OCI-LY7 (cell line): ENCODE measurements at regions not wholly inside any gene's neighbourhood (a gene's known extent, or its start where the extent isn't known, plus 50 kb on each side); places are given as distances from the start of the nearest gene placed in this dataset.

Source experiments
- BruUV-seq: library from RNA; stranded (reverse); fragments of 400-500 nt; replicated peaks from 2 replicates; lab custom pipeline; 2021; lab: Mats Ljungman, UMichigan
- CTCF ChIA-PET: fragments of 300-600 bp; sonication (Branson Sonifier 250); formaldehyde crosslinking; loops from one replicate; lab custom pipeline; 2022; ENCODE audit warnings: antibody characterized with exemption; ENCODE audit not compliant: unreplicated experiment; lab: Charles Lee
- POLR2A ChIA-PET: fragments of 300-600 bp; sonication (Branson Sonifier 250); formaldehyde crosslinking; loops from one replicate; lab custom pipeline; 2022; ENCODE audit warnings: antibody characterized with exemption; lab: Charles Lee
- DNase-seq: peaks from one replicate; pipeline ENCODE4 v3.0.0-alpha.2; 2015; ENCODE audit warnings: low spot score
- H2AFZ ChIP-seq: fragments of 200-600 bp; sonication (generic), shearing (Covaris generic); 2 replicates; pipeline ENCODE4 v1.6.1; 2014; ENCODE audit warnings: mild to moderate bottlenecking, antibody characterized with exemption, low read length, moderate library complexity
- H3K27ac ChIP-seq: fragments of 200-600 bp; sonication (generic); 2 replicates; pipeline ENCODE4 v1.5.1; 2014; ENCODE audit warnings: mixed run types, low read depth, mild to moderate bottlenecking, moderate library complexity, low read length, inconsistent platforms; ENCODE audit not compliant: poor library complexity, severe bottlenecking
- H3K36me3 ChIP-seq: fragments of 200-600 bp; sonication (generic); 2 replicates; pipeline ENCODE4 v1.6.1; 2014; ENCODE audit warnings: mild to moderate bottlenecking, antibody characterized with exemption, low read length, moderate library complexity, mixed read lengths; ENCODE audit not compliant: insufficient read depth
- H3K4me1 ChIP-seq: fragments of 200-600 bp; sonication (generic); 2 replicates; pipeline ENCODE4 v1.5.1; 2014; ENCODE audit warnings: mild to moderate bottlenecking, low read length; ENCODE audit not compliant: insufficient read depth, poor library complexity, severe bottlenecking
- H3K4me2 ChIP-seq: fragments of 200-600 bp; sonication (generic); 2 replicates; pipeline ENCODE4 v1.6.1; 2014; ENCODE audit warnings: mild to moderate bottlenecking, low read length
- H3K4me3 ChIP-seq: fragments of 200-600 bp; sonication (generic); 2 replicates; pipeline ENCODE4 v1.5.1; 2014; ENCODE audit warnings: mild to moderate bottlenecking, low read depth, low read length; ENCODE audit not compliant: poor library complexity, severe bottlenecking
- H3K79me2 ChIP-seq: fragments of 200-600 bp; sonication (generic); 2 replicates; pipeline ENCODE4 v1.6.1; 2016; ENCODE audit warnings: low read depth, mild to moderate bottlenecking, low read length, moderate library complexity, mixed read lengths; ENCODE audit not compliant: insufficient read depth
- H3K9me2 ChIP-seq: fragments of 200-600 bp; sonication (generic); 2 replicates; pipeline ENCODE4 v1.6.1; 2016; ENCODE audit warnings: mild to moderate bottlenecking, low read length, mixed read lengths; ENCODE audit not compliant: insufficient read depth
- H3K9me3 ChIP-seq: fragments of 200-600 bp; sonication (generic); 2 replicates; pipeline ENCODE4 v1.6.1; 2014; ENCODE audit warnings: mild to moderate bottlenecking, mixed run types, low read length, mixed read lengths
- H4K20me1 ChIP-seq: fragments of 200-600 bp; sonication (generic); 2 replicates; pipeline ENCODE4 v1.6.1; 2014; ENCODE audit warnings: mild to moderate bottlenecking, antibody characterized with exemption, low read length, moderate library complexity, mixed read lengths; ENCODE audit not compliant: insufficient read depth
- EZH2phosphoT487 ChIP-seq: fragments of 200-600 bp; sonication (generic); IDR thresholded peaks from 2 replicates; pipeline ENCODE4 v1.6.1; 2018; ENCODE audit warnings: low read depth, borderline replicate concordance, mild to moderate bottlenecking, mixed run types, antibody characterized with exemption, low read length, moderate library complexity, mixed read lengths
- intact Hi-C: fragments of 100-400 bp; cut with micrococcal nuclease; formaldehyde crosslinking; loops from one replicate; pipeline ENCODE4 v1.10.0; 2022; ENCODE audit not compliant: unreplicated experiment
- TF ChIP-seq, protein P1 (sequence below): fragments of 200-600 bp; sonication (generic); conservative IDR thresholded peaks from 2 replicates; pipeline ENCODE4 v1.5.1; 2014; ENCODE audit warnings: mild to moderate bottlenecking, antibody characterized with exemption, low read length, moderate library complexity, mixed read lengths

- Histone ChIP-seq H3K79me2 (no peaks in the 10 kb centered on the region), H2AFZ (no peak overlapping the region), H3K4me3 (no peak overlapping the region), H4K20me1 (no peaks in the 10 kb centered on the region), H3K36me3 (no peaks in the 10 kb centered on the region), H3K27ac (no peak overlapping the region), H3K9me3 (no peaks in the 10 kb centered on the region), H3K4me1 (no peaks in the 10 kb centered on the region), H3K4me2 (no peak overlapping the region), H3K9me2 (no peaks in the 10 kb centered on the region)
- ChIA-PET POLR2A (no interaction called here), CTCF (no interaction called here)
- TF ChIP-seq, protein P1, sequence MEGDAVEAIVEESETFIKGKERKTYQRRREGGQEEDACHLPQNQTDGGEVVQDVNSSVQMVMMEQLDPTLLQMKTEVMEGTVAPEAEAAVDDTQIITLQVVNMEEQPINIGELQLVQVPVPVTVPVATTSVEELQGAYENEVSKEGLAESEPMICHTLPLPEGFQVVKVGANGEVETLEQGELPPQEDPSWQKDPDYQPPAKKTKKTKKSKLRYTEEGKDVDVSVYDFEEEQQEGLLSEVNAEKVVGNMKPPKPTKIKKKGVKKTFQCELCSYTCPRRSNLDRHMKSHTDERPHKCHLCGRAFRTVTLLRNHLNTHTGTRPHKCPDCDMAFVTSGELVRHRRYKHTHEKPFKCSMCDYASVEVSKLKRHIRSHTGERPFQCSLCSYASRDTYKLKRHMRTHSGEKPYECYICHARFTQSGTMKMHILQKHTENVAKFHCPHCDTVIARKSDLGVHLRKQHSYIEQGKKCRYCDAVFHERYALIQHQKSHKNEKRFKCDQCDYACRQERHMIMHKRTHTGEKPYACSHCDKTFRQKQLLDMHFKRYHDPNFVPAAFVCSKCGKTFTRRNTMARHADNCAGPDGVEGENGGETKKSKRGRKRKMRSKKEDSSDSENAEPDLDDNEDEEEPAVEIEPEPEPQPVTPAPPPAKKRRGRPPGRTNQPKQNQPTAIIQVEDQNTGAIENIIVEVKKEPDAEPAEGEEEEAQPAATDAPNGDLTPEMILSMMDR, result no peak
- TF ChIP-seq EZH2phosphoT487, result no peak
- intact Hi-C loops, result no loop called here
- no peak for DNase-seq
- no TSS peak for BruUV-seq
Measured at GRCh38 chr11:119803139-119803538, 74.1 kb upstream of the NECTIN1 start.

DNA sequence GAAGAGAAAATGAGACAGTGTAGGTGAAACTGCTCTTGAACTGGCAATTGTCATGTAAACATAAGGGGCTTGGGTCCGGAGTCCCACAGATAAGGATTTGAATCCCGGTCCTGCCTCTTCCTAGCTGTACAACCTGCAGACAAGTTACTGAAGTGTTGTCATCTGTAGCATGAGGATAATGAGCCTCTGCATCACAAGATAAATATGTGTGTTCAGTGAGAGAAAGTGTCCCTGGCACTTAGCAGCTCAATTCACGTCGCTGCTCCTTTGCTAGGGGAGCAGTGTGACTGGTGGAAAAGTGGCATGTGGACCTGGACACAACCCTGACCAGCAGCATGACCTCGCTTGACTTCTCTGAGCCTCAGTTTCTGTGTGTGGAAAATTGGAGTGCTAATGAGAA is 73.7 kb upstream of the NECTIN1 start:
- no peaks in the 10 kb centered on the region for H3K9me3 ChIP-seq
- H3K36me3 ChIP-seq, result no peaks in the 10 kb centered on the region
- POLR2A ChIA-PET, result no interaction called here
- intact Hi-C loops, result no loop called here
- no peaks in the 10 kb centered on the region for H3K4me1 ChIP-seq
- H3K4me3 ChIP-seq, result no peak overlapping the region
- no peak for DNase-seq
- no peak overlapping the region for H3K27ac ChIP-seq
- H3K79me2 ChIP-seq, result no peaks in the 10 kb centered on the region
- CTCF ChIA-PET, result no interaction called here
- TF ChIP-seq, protein P1, result no peak
- no peak for TF ChIP-seq EZH2phosphoT487
- H3K9me2 ChIP-seq, result no peaks in the 10 kb centered on the region
- no peak overlapping the region for H2AFZ ChIP-seq
- no peak overlapping the region for H3K4me2 ChIP-seq
- BruUV-seq, result no TSS peak
- no peaks in the 10 kb centered on the region for H4K20me1 ChIP-seq

DNA sequence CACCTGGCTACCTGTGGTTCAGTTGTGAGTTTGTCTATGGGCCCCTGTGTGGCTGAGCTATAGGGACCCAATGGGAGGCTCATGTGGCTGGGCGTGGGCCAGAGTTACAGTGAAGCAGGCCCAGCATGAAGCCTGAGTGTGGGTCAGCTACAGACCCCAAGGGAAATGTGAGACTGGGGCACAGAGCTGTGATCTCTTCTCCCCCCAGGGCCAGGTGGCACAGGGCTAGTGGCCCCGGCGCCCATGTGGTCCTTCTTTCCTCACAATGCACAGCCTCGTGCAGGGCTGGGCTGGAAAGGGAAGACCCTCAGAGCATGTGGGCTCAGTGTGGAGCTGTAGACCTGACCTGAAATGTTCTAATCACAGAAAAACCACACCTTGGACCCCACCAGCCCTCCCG is 71.6 kb upstream of the NECTIN1 start:
- intact Hi-C loops, result no loop called here
- TF ChIP-seq, protein P1, result no peak
- no peak for TF ChIP-seq EZH2phosphoT487
- no peak overlapping the region for H3K4me3 ChIP-seq
- H3K9me2 ChIP-seq, result no peaks in the 10 kb centered on the region
- no peaks in the 10 kb centered on the region for H3K79me2 ChIP-seq
- H3K4me2 ChIP-seq, result no peak overlapping the region
- no peaks in the 10 kb centered on the region for H3K36me3 ChIP-seq
- no peaks in the 10 kb centered on the region for H4K20me1 ChIP-seq
- ChIA-PET CTCF (no interaction called here), POLR2A (no interaction called here)
- H3K27ac ChIP-seq, result no peak overlapping the region
- no TSS peak for BruUV-seq
- DNase-seq, result no peak
- H3K4me1 ChIP-seq, result no peaks in the 10 kb centered on the region
- no peaks in the 10 kb centered on the region for H3K9me3 ChIP-seq
- no peak overlapping the region for H2AFZ ChIP-seq
